Activated B cell treated with CpG ODN at 0.5 μM for 24 hours (primary cell): ENCODE measurements at regions not wholly inside any gene's neighbourhood (a gene's known extent, or its start where the extent isn't known, plus 50 kb on each side); places are given as distances from the start of the nearest gene placed in this dataset.

Source experiments
- ATAC-seq: fragments of 200-7000 bp; cut with Tn5 transposase; one replicate; pipeline ENCODE4 v1.10.0; 2021; ENCODE audit warnings: low read depth, mild to moderate bottlenecking, moderate library complexity
- CTCF ChIA-PET: fragments of 350-600 bp; sonication (Branson Sonifier 250); formaldehyde crosslinking; loops from one replicate; lab custom pipeline; 2021; ENCODE audit warnings: antibody characterized with exemption; lab: Charles Lee
- POLR2A ChIA-PET: fragments of 350-600 bp; sonication (Branson Sonifier 250); formaldehyde crosslinking; loops from one replicate; lab custom pipeline; 2021; ENCODE audit warnings: antibody characterized with exemption; lab: Charles Lee
- DNase-seq: peaks from one replicate; pipeline ENCODE4 v3.0.0; 2022
- H3K27ac Mint-ChIP-seq: one replicate; pipeline ENCODE4 v1.8.0; 2020; ENCODE audit warnings: mixed read lengths
- H3K27me3 Mint-ChIP-seq: one replicate; pipeline ENCODE4 v1.8.0; 2021; ENCODE audit warnings: mixed read lengths
- H3K36me3 Mint-ChIP-seq: one replicate; pipeline ENCODE4 v1.8.0; 2021; ENCODE audit warnings: low read depth, mixed read lengths
- H3K4me1 Mint-ChIP-seq: one replicate; pipeline ENCODE4 v1.8.0; 2021; ENCODE audit warnings: mixed read lengths
- H3K4me3 Mint-ChIP-seq: one replicate; pipeline ENCODE4 v1.8.0; 2020; ENCODE audit warnings: mild to moderate bottlenecking, mixed read lengths
- H3K9me3 Mint-ChIP-seq: one replicate; pipeline ENCODE4 v1.8.0; 2020; ENCODE audit warnings: mixed read lengths
- intact Hi-C: fragments of 100-400 bp; cut with micrococcal nuclease; formaldehyde crosslinking; loops from one replicate; pipeline ENCODE4 v1.15.1; 2024
- TF ChIP-seq, protein P1 (sequence below): fragments of 200-600 bp; IDR thresholded peaks from one replicate; pipeline ENCODE4 v1.8.0; 2022; ENCODE audit warnings: antibody characterized with exemption, mild to moderate bottlenecking

DNA sequence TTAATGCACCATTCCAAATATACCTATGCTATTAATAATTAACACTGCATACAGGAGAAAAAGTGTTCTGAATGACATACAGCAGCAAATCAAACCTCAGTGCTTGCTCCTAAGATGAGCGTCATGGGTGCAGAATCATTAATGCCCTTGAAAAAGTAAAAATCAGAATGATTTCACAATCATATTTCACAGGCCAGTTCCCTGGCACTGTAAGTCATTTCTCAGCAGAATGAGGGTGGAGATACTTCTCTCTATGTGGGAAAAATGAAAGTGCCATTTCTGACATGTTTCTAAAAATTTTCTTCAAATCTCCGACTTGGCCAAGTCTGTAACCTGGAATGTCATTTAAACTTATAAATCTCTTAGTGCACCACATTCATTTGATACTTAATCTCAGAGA, 549.8 kb upstream of the AGTR1 start:
- intact Hi-C loops = no loop called here
- Mint-ChIP-seq H3K4me3 (no peak overlapping the region), H3K4me1 (no peaks in the 10 kb centered on the region), H3K27ac (no peak overlapping the region), H3K9me3 (no peaks in the 10 kb centered on the region), H3K36me3 (no peaks in the 10 kb centered on the region), H3K27me3 (no peaks in the 10 kb centered on the region)
- POLR2A ChIA-PET = no interaction called here
- no peak for ATAC-seq
- CTCF ChIA-PET = no interaction called here
- DNase-seq = no peak
- TF ChIP-seq, protein P1, sequence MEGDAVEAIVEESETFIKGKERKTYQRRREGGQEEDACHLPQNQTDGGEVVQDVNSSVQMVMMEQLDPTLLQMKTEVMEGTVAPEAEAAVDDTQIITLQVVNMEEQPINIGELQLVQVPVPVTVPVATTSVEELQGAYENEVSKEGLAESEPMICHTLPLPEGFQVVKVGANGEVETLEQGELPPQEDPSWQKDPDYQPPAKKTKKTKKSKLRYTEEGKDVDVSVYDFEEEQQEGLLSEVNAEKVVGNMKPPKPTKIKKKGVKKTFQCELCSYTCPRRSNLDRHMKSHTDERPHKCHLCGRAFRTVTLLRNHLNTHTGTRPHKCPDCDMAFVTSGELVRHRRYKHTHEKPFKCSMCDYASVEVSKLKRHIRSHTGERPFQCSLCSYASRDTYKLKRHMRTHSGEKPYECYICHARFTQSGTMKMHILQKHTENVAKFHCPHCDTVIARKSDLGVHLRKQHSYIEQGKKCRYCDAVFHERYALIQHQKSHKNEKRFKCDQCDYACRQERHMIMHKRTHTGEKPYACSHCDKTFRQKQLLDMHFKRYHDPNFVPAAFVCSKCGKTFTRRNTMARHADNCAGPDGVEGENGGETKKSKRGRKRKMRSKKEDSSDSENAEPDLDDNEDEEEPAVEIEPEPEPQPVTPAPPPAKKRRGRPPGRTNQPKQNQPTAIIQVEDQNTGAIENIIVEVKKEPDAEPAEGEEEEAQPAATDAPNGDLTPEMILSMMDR = no peak

DNA sequence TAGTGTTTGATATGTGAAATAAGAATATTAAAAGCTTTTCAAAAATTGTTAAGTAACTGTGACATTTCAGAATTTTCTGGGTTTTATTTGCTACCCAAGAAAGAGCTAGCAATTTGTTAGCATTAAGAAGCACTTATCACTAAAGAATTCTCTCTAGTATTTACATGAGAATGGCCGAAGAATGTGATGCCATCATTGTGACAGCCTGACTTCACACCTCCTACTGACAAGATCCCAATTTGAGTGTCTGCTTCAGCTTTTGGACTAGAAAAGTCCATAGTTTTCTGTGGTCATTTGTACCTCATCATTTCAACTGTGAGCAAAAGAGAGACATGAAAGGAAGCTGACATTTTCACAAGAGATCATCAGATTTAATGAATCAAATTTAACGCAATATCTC, 548.1 kb upstream of the AGTR1 start:
- no peaks in the 10 kb centered on the region for H3K9me3 Mint-ChIP-seq
- intact Hi-C loops = no loop called here
- ChIA-PET CTCF (no interaction called here), POLR2A (no interaction called here)
- no peaks in the 10 kb centered on the region for H3K36me3 Mint-ChIP-seq
- no peak for DNase-seq
- H3K27ac Mint-ChIP-seq = no peak overlapping the region
- H3K27me3 Mint-ChIP-seq = no peaks in the 10 kb centered on the region
- TF ChIP-seq, protein P1 = no peak
- no peak overlapping the region for H3K4me3 Mint-ChIP-seq
- no peak for ATAC-seq
- H3K4me1 Mint-ChIP-seq = no peaks in the 10 kb centered on the region

DNA sequence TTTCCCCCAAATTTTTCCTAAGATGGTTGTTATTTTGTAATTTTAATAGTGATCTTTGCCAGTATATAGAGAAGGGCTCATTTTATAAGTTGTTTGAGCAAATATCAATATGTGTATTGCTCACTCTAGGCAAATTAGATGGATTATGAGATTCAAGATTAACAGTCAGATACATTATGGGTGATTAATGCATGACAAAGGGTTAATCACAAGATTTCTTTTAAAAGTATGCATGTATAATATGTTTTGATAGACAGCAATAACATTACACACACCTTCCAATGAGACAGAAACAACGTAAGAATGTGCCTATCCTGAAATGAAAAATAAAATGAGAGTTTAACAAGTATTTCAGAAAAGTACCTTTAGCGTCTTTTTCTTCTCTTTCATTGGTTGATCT, 547.6 kb upstream of the AGTR1 start:
- ChIA-PET CTCF (no interaction called here), POLR2A (no interaction called here)
- DNase-seq (no peak), ATAC-seq (no peak)
- TF ChIP-seq, protein P1 = no peak
- Mint-ChIP-seq H3K36me3 (no peaks in the 10 kb centered on the region), H3K27ac (no peak overlapping the region), H3K27me3 (no peaks in the 10 kb centered on the region), H3K4me3 (no peak overlapping the region), H3K4me1 (no peaks in the 10 kb centered on the region), H3K9me3 (no peaks in the 10 kb centered on the region)
- intact Hi-C loops = no loop called here

DNA sequence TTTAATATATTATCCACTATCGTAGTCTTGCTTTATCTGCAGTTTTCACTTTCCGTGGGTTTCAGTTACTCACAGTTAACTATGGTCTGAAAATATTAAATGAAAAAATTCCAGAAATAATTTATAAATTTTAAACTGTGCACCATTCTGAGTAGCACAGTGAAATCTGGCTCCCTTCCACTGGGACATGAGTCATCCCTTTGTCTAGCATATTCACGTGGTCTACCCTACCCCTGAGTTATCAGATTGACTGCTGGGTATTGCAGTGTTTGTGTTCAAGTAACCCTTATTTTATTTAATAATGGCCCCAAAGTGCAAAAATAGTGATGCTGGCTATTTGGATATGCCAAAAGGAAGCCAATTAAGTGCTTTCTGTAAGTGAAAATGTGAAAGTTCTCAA, 539.5 kb upstream of the AGTR1 start:
- DNase-seq = no peak
- ChIA-PET CTCF (no interaction called here), POLR2A (no interaction called here)
- Mint-ChIP-seq H3K4me1 (no peaks in the 10 kb centered on the region), H3K9me3 (peaks cover 5% of the 10 kb centered on the region), H3K27ac (no peak overlapping the region), H3K4me3 (no peak overlapping the region), H3K36me3 (no peaks in the 10 kb centered on the region), H3K27me3 (no peaks in the 10 kb centered on the region)
- TF ChIP-seq, protein P1 = no peak
- intact Hi-C loops = no loop called here
- no peak for ATAC-seq

DNA sequence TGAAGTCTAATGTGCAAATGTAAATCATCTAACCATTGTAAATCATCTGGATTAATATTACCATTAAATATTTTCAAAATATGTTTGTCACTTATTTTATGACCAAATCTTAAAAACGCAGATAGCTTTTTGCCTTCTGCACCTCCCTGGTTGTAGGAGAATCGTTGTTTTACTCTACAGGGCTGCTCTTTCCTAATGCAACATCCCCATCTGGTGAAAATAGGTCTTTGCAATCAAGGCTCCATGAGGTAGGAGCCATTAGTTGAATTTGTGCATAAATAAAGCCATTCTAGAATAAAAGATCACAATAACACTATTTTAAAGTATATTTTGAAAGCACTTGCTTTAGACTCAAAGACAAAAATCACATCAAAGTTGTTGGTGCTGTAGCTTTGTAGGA, 535.6 kb upstream of the AGTR1 start:
- H3K4me1 Mint-ChIP-seq = no peaks in the 10 kb centered on the region

More for the DNA sequence above, 535.6 kb upstream of the AGTR1 start:
- TF ChIP-seq, protein P1 = no peak
- Mint-ChIP-seq H3K36me3 (no peaks in the 10 kb centered on the region), H3K9me3 (peaks cover 5% of the 10 kb centered on the region), H3K27ac (no peak overlapping the region), H3K27me3 (no peaks in the 10 kb centered on the region), H3K4me3 (no peak overlapping the region)
- DNase-seq (no peak), ATAC-seq (no peak)
- POLR2A ChIA-PET = no interaction called here
- CTCF ChIA-PET = no interaction called here
- intact Hi-C loops = no loop called here
